PC-3 (cell line): ENCODE measurements at regions not wholly inside any gene's neighbourhood (a gene's known extent, or its start where the extent isn't known, plus 50 kb on each side); places are given as distances from the start of the nearest gene placed in this dataset.
"Not testable (repeated sequence)": the region's sequence is repeated elsewhere in the genome, so short reads cannot be mapped to it uniquely, and the experiment has no call there.

Experiments
- EZH2 ChIP-seq: fragments of 300-600 bp; sonication (generic); IDR thresholded peaks from one replicate; pipeline ENCODE4 v1.6.1; 2017; ENCODE audit warnings: antibody characterized with exemption, mild to moderate bottlenecking, low read length; ENCODE audit not compliant: unreplicated experiment
- EZH2phosphoT487 ChIP-seq: fragments of 300-600 bp; sonication (generic); IDR thresholded peaks from 2 replicates; pipeline ENCODE4 v1.6.1; 2018; ENCODE audit warnings: mild to moderate bottlenecking, antibody characterized with exemption, low read length, borderline replicate concordance
- TF ChIP-seq, protein P1 (sequence below): fragments of 300-600 bp; sonication (generic); conservative IDR thresholded peaks from 2 replicates; pipeline ENCODE4 v1.5.1; 2017; ENCODE audit warnings: antibody characterized with exemption, low read depth, mild to moderate bottlenecking, low read length

DNA sequence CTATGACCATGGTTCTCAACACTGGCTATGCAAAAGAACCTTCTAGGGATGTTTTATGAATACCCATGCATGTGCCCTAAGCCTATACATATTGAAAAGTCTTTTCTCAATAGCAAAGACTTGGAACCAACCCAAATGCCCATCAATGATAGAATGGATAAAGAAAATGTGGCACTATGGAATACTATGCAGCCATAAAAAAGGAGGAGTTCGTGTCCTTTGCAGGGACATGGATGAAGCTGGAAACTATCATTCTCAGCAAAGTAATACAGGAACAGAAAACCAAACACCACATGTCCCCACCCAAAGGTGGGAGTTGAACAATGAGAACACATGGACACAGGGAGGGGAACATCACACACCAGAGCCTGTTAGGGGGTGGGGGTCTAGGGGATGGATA lies 101.1 kb upstream of the PRDX6 start:
- TF ChIP-seq, protein P1, sequence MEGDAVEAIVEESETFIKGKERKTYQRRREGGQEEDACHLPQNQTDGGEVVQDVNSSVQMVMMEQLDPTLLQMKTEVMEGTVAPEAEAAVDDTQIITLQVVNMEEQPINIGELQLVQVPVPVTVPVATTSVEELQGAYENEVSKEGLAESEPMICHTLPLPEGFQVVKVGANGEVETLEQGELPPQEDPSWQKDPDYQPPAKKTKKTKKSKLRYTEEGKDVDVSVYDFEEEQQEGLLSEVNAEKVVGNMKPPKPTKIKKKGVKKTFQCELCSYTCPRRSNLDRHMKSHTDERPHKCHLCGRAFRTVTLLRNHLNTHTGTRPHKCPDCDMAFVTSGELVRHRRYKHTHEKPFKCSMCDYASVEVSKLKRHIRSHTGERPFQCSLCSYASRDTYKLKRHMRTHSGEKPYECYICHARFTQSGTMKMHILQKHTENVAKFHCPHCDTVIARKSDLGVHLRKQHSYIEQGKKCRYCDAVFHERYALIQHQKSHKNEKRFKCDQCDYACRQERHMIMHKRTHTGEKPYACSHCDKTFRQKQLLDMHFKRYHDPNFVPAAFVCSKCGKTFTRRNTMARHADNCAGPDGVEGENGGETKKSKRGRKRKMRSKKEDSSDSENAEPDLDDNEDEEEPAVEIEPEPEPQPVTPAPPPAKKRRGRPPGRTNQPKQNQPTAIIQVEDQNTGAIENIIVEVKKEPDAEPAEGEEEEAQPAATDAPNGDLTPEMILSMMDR, result not testable (repeated sequence)
- TF ChIP-seq EZH2phosphoT487, EZH2: not testable (repeated sequence)
